HAP-1 (cell line): ENCODE measurements at regions not wholly inside any gene's neighbourhood (a gene's known extent, or its start where the extent isn't known, plus 50 kb on each side); places are given as distances from the start of the nearest gene placed in this dataset.

Experiments
- DNase-seq, 2 experiments: peaks; one replicate each; pipeline ENCODE4 v3.0.0-alpha.2; 2016 to 2020; ENCODE audit warnings: low spot score in 2 of 2
- H3K27me3 ChIP-seq: fragments of 250-450 bp; sonication (Bioruptor Pico); 2 replicates; pipeline ENCODE4 v1.5.1; 2020; ENCODE audit warnings: low read depth, mild to moderate bottlenecking, moderate library complexity
- H3K36me3 ChIP-seq: fragments of 250-450 bp; sonication (Bioruptor Pico); replicated peaks from 2 replicates; pipeline ENCODE4 v1.5.1; 2020; ENCODE audit warnings: mild to moderate bottlenecking
- H3K4me1 ChIP-seq: fragments of 250-450 bp; sonication (Bioruptor Pico); 2 replicates; pipeline ENCODE4 v1.5.1; 2020; ENCODE audit warnings: mild to moderate bottlenecking
- H3K4me3 ChIP-seq: fragments of 250-450 bp; sonication (Bioruptor Pico); 2 replicates; pipeline ENCODE4 v1.5.1; 2020; ENCODE audit warnings: mild to moderate bottlenecking, moderate library complexity
- H3K9me3 ChIP-seq: fragments of 250-450 bp; sonication (Bioruptor Pico); 2 replicates; pipeline ENCODE4 v1.5.1; 2020; ENCODE audit warnings: mild to moderate bottlenecking, moderate library complexity
- in situ Hi-C: fragments of 300-500 bp; cut with MboI; formaldehyde crosslinking; loops from 3 replicates; pipeline ENCODE4 v1.14.3; 2020; ENCODE audit warnings: low sequenced_read_pairs, inconsistent platforms, mixed read lengths

GRCh38 chr3:102617381-102617780, 182.6 kb downstream of the ZPLD1 start:
- Histone ChIP-seq H3K9me3 (no peaks in the 10 kb centered on the region), H3K4me1 (no peaks in the 10 kb centered on the region; the same call in 1 of the 2 replicates), H3K27me3 (no peaks in the 10 kb centered on the region), H3K36me3 (no peaks in the 10 kb centered on the region), H3K4me3 (no peak overlapping the region)
- no peak for DNase-seq
- in situ Hi-C loops, result no loop called here

- H3K4me1 ChIP-seq, result no peaks in the 10 kb centered on the region
- no peaks in the 10 kb centered on the region for H3K9me3 ChIP-seq
- no peak overlapping the region for H3K4me3 ChIP-seq
- H3K27me3 ChIP-seq, result no peaks in the 10 kb centered on the region
- DNase-seq, result no peak
- in situ Hi-C loops, result no loop called here
- no peaks in the 10 kb centered on the region for H3K36me3 ChIP-seq
Observed at GRCh38 chr3:102619361-102619760, 184.5 kb downstream of the ZPLD1 start.

GRCh38 chr3:102629943-102630342, 195.1 kb downstream of the ZPLD1 start:
- H3K9me3 ChIP-seq, result no peaks in the 10 kb centered on the region
- no peaks in the 10 kb centered on the region for H3K27me3 ChIP-seq
- no peak for DNase-seq
- no peaks in the 10 kb centered on the region for H3K4me1 ChIP-seq
- H3K36me3 ChIP-seq, result no peaks in the 10 kb centered on the region
- in situ Hi-C loops, result no loop called here
- H3K4me3 ChIP-seq, result no peak overlapping the region

GRCh38 chr3:102630531-102630930, 195.7 kb downstream of the ZPLD1 start:
- in situ Hi-C loops, result no loop called here
- Histone ChIP-seq H3K27me3 (no peaks in the 10 kb centered on the region), H3K36me3 (no peaks in the 10 kb centered on the region), H3K4me3 (no peak overlapping the region), H3K9me3 (no peaks in the 10 kb centered on the region), H3K4me1 (no peaks in the 10 kb centered on the region)
- no peak for DNase-seq

GRCh38 chr3:102643546-102643945, 208.7 kb downstream of the ZPLD1 start:
- H3K4me3 ChIP-seq, result no peak overlapping the region
- in situ Hi-C loops, result no loop called here
- DNase-seq, result no peak
- H3K4me1 ChIP-seq, result no peaks in the 10 kb centered on the region
- H3K27me3 ChIP-seq, result 0 out of 2 replicates have a peak, but pooled peaks cover 8% of the 10 kb centered on the region
- H3K36me3 ChIP-seq, result no peaks in the 10 kb centered on the region
- no peaks in the 10 kb centered on the region for H3K9me3 ChIP-seq

GRCh38 chr3:102646557-102646956, 211.7 kb downstream of the ZPLD1 start:
- H3K27me3 ChIP-seq, result 0 out of 2 replicates have a peak, but pooled peaks cover 8% of the 10 kb centered on the region
- H3K4me1 ChIP-seq, result no peaks in the 10 kb centered on the region
- H3K9me3 ChIP-seq, result no peaks in the 10 kb centered on the region
- in situ Hi-C loops, result no loop called here
- H3K36me3 ChIP-seq, result no peaks in the 10 kb centered on the region
- no peak overlapping the region for H3K4me3 ChIP-seq
- no peak for DNase-seq

- in situ Hi-C loops, result no loop called here
- no peaks in the 10 kb centered on the region for H3K36me3 ChIP-seq
- H3K27me3 ChIP-seq, result peaks cover 9% of the 10 kb centered on the region
- no peak for DNase-seq
- H3K4me3 ChIP-seq, result no peak overlapping the region
- no peaks in the 10 kb centered on the region for H3K4me1 ChIP-seq
- H3K9me3 ChIP-seq, result no peaks in the 10 kb centered on the region
Observed at GRCh38 chr3:102660653-102661052, 225.8 kb downstream of the ZPLD1 start.

GRCh38 chr3:102661707-102662497, 227.1 kb downstream of the ZPLD1 start:
- no peak for DNase-seq
- no peaks in the 10 kb centered on the region for H3K9me3 ChIP-seq

GRCh38 chr3:102662498-102662772, 227.6 kb downstream of the ZPLD1 start:
- in situ Hi-C loops, result no loop called here
- Histone ChIP-seq H3K27me3 (peaks cover 12% of the 10 kb centered on the region), H3K4me1 (no peaks in the 10 kb centered on the region), H3K36me3 (no peaks in the 10 kb centered on the region), H3K9me3 (no peaks in the 10 kb centered on the region), H3K4me3 (no peak overlapping the region)
- no peak for DNase-seq

More at GRCh38 chr3:102661707-102662497, 227.1 kb downstream of the ZPLD1 start:
- Histone ChIP-seq H3K4me1 (no peaks in the 10 kb centered on the region), H3K4me3 (no peak overlapping the region), H3K27me3 (peaks cover 10% of the 10 kb centered on the region), H3K36me3 (no peaks in the 10 kb centered on the region)
- in situ Hi-C loops, result no loop called here

GRCh38 chr3:102664126-102664525, 229.3 kb downstream of the ZPLD1 start:
- H3K27me3 ChIP-seq, result peaks cover 25% of the 10 kb centered on the region
- DNase-seq, result no peak
- H3K4me1 ChIP-seq, result no peaks in the 10 kb centered on the region
- in situ Hi-C loops, result no loop called here
- H3K36me3 ChIP-seq, result no peaks in the 10 kb centered on the region
- no peak overlapping the region for H3K4me3 ChIP-seq
- H3K9me3 ChIP-seq, result no peaks in the 10 kb centered on the region

GRCh38 chr3:102665183-102665582, 230.4 kb downstream of the ZPLD1 start:
- H3K9me3 ChIP-seq, result no peaks in the 10 kb centered on the region
- DNase-seq, result no peak

GRCh38 chr3:102668247-102668646, 233.4 kb downstream of the ZPLD1 start:
- Histone ChIP-seq H3K4me1 (no peaks in the 10 kb centered on the region), H3K4me3 (no peak overlapping the region), H3K9me3 (no peaks in the 10 kb centered on the region), H3K36me3 (no peaks in the 10 kb centered on the region), H3K27me3 (peaks cover 25% of the 10 kb centered on the region)
- in situ Hi-C loops, result no loop called here
- no peak for DNase-seq

More at GRCh38 chr3:102665183-102665582, 230.4 kb downstream of the ZPLD1 start:
- in situ Hi-C loops, result no loop called here
- Histone ChIP-seq H3K36me3 (no peaks in the 10 kb centered on the region), H3K4me3 (no peak overlapping the region), H3K27me3 (peaks cover 25% of the 10 kb centered on the region), H3K4me1 (no peaks in the 10 kb centered on the region)

GRCh38 chr3:102670986-102671385, 236.2 kb downstream of the ZPLD1 start:
- peaks cover 20% of the 10 kb centered on the region for H3K27me3 ChIP-seq
- in situ Hi-C loops, result no loop called here
- no peaks in the 10 kb centered on the region for H3K36me3 ChIP-seq
- H3K4me3 ChIP-seq, result no peak overlapping the region
- H3K9me3 ChIP-seq, result no peaks in the 10 kb centered on the region
- H3K4me1 ChIP-seq, result peaks cover 3% of the 10 kb centered on the region
- DNase-seq, result no peak

GRCh38 chr3:102672305-102672704, 237.5 kb downstream of the ZPLD1 start:
- in situ Hi-C loops, result no loop called here
- Histone ChIP-seq H3K4me1 (peaks cover 3% of the 10 kb centered on the region), H3K27me3 (peaks cover 19% of the 10 kb centered on the region), H3K36me3 (no peaks in the 10 kb centered on the region), H3K4me3 (no peak overlapping the region), H3K9me3 (no peaks in the 10 kb centered on the region)
- no peak for DNase-seq
